ENCODE measurements at regions not wholly inside any gene's neighbourhood (a gene's known extent, or its start where the extent isn't known, plus 50 kb on each side); places are given as distances from the start of the nearest gene placed in this dataset.

DNA sequence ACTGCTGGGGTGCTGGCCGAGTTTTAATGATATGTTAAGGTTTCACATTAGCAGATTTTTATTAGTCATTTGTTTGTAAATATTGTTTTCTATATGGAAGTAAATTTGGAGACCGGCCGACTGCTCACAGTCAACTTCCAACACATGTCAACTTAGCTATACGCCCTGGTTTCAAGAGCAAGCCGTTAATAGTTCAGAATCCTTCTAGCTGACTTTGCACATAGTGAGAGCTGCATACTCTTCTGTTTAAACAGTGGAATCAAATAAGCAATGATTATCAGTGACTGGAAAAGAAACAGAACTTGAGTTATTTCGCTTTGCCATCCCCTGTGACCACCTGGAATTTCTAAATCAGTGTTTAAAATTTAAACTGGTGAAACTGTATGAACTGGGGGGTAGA is 109.9 kb downstream of the PFKFB3 start:
- no peaks in the 10 kb centered on the region for H3K4me1 ChIP-seq (ENCODE audit: control insufficient read depth, insufficient read depth, low read length)
- H3K27me3 ChIP-seq (ENCODE audit: control insufficient read depth, insufficient read depth, low read length): no peaks in the 10 kb centered on the region
- TF ChIP-seq, protein P1, sequence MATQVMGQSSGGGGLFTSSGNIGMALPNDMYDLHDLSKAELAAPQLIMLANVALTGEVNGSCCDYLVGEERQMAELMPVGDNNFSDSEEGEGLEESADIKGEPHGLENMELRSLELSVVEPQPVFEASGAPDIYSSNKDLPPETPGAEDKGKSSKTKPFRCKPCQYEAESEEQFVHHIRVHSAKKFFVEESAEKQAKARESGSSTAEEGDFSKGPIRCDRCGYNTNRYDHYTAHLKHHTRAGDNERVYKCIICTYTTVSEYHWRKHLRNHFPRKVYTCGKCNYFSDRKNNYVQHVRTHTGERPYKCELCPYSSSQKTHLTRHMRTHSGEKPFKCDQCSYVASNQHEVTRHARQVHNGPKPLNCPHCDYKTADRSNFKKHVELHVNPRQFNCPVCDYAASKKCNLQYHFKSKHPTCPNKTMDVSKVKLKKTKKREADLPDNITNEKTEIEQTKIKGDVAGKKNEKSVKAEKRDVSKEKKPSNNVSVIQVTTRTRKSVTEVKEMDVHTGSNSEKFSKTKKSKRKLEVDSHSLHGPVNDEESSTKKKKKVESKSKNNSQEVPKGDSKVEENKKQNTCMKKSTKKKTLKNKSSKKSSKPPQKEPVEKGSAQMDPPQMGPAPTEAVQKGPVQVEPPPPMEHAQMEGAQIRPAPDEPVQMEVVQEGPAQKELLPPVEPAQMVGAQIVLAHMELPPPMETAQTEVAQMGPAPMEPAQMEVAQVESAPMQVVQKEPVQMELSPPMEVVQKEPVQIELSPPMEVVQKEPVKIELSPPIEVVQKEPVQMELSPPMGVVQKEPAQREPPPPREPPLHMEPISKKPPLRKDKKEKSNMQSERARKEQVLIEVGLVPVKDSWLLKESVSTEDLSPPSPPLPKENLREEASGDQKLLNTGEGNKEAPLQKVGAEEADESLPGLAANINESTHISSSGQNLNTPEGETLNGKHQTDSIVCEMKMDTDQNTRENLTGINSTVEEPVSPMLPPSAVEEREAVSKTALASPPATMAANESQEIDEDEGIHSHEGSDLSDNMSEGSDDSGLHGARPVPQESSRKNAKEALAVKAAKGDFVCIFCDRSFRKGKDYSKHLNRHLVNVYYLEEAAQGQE (IDR thresholded peaks at IDR 0.05; ENCODE audit: insufficient read depth in 1 of 2, low read depth in 2 of 2, low read length in 1 of 2): no peak
- TF ChIP-seq TCF7L2 (IDR thresholded peaks at IDR 0.05; ENCODE audit: low read depth, low read length): no peak
- no peaks in the 10 kb centered on the region for H3K9me3 ChIP-seq (ENCODE audit: control insufficient read depth, insufficient read depth, low read depth, low read length)
- no peaks in the 10 kb centered on the region for H3K36me3 ChIP-seq (ENCODE audit: control insufficient read depth, insufficient read depth, low read length)
- ATAC-seq (no peak), DNase-seq (ENCODE audit: low read depth, low spot score) (no peak)
- in situ Hi-C loops (cut with HindIII; ENCODE audit: low pct_unique_long_range_greater_than_20kb, low sequenced_read_pairs): no loop called here
- no peak overlapping the region for H3K27ac ChIP-seq (ENCODE audit: low read length)
- intact Hi-C loops (cut with micrococcal nuclease; ENCODE audit: unreplicated experiment): no loop called here
- no TSS peak for BruUV-seq (replicated peaks)
- ChIA-PET POLR2A (no interaction called here), CTCF (interaction anchor here (1.1 kb wide), 1 partner anchor 89 kb away, joined by 5 read pairs; no protein-coding TSS in a partner anchor)
- H3K4me3 ChIP-seq (ENCODE audit: low read depth in 2 of 2, low read length in 2 of 2): no peak overlapping the region

DNA sequence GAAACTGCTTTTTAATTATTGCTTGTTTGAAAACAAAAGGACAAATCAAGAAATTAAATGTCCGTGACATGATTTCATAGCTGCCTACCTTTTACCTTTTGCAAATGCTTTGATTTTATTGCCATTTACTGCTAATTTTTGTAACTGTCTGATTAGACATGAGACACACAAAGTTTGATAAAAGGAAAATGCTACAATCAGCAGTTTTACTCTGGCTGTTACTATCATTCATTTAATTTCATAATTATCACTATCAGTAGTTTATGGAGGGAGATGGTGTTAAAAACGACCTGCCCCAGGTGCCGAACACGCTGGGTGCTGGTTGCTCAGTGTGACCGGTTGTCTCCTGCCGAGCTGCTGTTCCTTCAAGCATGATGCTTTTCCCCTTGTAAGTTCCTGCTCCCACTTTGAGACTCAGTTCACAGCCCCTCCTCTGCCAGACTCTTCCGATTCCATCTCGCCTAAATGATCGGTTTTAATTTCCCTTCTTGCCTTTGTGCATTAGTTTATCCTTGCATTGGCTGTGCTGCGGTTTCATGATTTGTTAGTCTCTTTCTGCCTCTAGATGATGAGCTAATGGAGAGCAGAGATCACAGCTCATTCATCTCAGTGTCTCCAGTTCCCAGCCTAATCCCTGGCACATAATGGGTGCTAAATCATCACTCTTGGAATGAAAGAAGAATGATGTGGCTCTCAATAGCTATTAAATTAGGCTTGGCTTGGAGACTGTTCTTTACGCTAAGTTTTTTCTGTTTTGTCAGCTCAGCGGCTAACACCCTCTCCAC is 110.6 kb downstream of the PFKFB3 start:
- no peak for DNase-seq (ENCODE audit: low read depth, low spot score)
- H3K4me1 ChIP-seq (ENCODE audit: control insufficient read depth, insufficient read depth, low read length): no peaks in the 10 kb centered on the region
- no peak for ATAC-seq
- no peaks in the 10 kb centered on the region for H3K27me3 ChIP-seq (ENCODE audit: control insufficient read depth, insufficient read depth, low read length)
- BruUV-seq (replicated peaks): no TSS peak
- no peaks in the 10 kb centered on the region for H3K9me3 ChIP-seq (ENCODE audit: control insufficient read depth, insufficient read depth, low read depth, low read length)
- no peaks in the 10 kb centered on the region for H3K36me3 ChIP-seq (ENCODE audit: control insufficient read depth, insufficient read depth, low read length)
- no peak overlapping the region for H3K4me3 ChIP-seq (ENCODE audit: low read depth in 2 of 2, low read length in 2 of 2)
- CTCF ChIA-PET: interaction anchor here (1.1 kb wide), 1 partner anchor 88 kb away, joined by 5 read pairs; no protein-coding TSS in a partner anchor
- TF ChIP-seq, protein P2, sequence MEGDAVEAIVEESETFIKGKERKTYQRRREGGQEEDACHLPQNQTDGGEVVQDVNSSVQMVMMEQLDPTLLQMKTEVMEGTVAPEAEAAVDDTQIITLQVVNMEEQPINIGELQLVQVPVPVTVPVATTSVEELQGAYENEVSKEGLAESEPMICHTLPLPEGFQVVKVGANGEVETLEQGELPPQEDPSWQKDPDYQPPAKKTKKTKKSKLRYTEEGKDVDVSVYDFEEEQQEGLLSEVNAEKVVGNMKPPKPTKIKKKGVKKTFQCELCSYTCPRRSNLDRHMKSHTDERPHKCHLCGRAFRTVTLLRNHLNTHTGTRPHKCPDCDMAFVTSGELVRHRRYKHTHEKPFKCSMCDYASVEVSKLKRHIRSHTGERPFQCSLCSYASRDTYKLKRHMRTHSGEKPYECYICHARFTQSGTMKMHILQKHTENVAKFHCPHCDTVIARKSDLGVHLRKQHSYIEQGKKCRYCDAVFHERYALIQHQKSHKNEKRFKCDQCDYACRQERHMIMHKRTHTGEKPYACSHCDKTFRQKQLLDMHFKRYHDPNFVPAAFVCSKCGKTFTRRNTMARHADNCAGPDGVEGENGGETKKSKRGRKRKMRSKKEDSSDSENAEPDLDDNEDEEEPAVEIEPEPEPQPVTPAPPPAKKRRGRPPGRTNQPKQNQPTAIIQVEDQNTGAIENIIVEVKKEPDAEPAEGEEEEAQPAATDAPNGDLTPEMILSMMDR (IDR thresholded peaks at IDR 0.05): no peak
- TF ChIP-seq, protein P1 (IDR thresholded peaks at IDR 0.05; ENCODE audit: insufficient read depth in 1 of 2, low read depth in 2 of 2, low read length in 1 of 2): no peak
- no peak for TF ChIP-seq SIN3A (IDR thresholded peaks at IDR 0.05; ENCODE audit: borderline replicate concordance, insufficient read depth, low read depth, low read length)
- no peak for TF ChIP-seq TCF7L2 (IDR thresholded peaks at IDR 0.05; ENCODE audit: low read depth, low read length)
- no peak for TF ChIP-seq POLR2AphosphoS5 (IDR thresholded peaks at IDR 0.05; ENCODE audit: low read depth, low read length)
- POLR2A ChIA-PET: no interaction called here
- H3K27ac ChIP-seq (ENCODE audit: low read length): no peak overlapping the region
- intact Hi-C loops (cut with micrococcal nuclease; ENCODE audit: unreplicated experiment): no loop called here
- in situ Hi-C loops (cut with HindIII; ENCODE audit: low pct_unique_long_range_greater_than_20kb, low sequenced_read_pairs): no loop called here
